Brain microvascular endothelial cell (primary cell): ENCODE measurements at regions not wholly inside any gene's neighbourhood (a gene's known extent, or its start where the extent isn't known, plus 50 kb on each side); places are given as distances from the start of the nearest gene placed in this dataset.

Experiments
- DNase-seq: peaks from one replicate; pipeline ENCODE4 v3.0.0-alpha.2; 2020
- H3K27ac ChIP-seq: fragments of 250-450 bp; sonication (Bioruptor Pico); 2 replicates; pipeline ENCODE4 v1.5.1; 2020; ENCODE audit warnings: mild to moderate bottlenecking, moderate library complexity
- H3K27me3 ChIP-seq: fragments of 250-450 bp; sonication (Bioruptor Pico); replicated peaks from 2 replicates; pipeline ENCODE4 v1.5.1; 2020; ENCODE audit warnings: mild to moderate bottlenecking
- H3K36me3 ChIP-seq: fragments of 250-450 bp; sonication (Bioruptor Pico); replicated peaks from 2 replicates; pipeline ENCODE4 v1.5.1; 2020; ENCODE audit warnings: mild to moderate bottlenecking
- H3K4me3 ChIP-seq: 2 replicates; pipeline ENCODE4 v1.5.1; 2011; ENCODE audit warnings: low read depth, mild to moderate bottlenecking, control low read depth, low read length, moderate library complexity
- in situ Hi-C: cut with HindIII; loops from 2 replicates; pipeline ENCODE4 v1.10.0; 2017; ENCODE audit warnings: low sequenced_read_pairs, low pct_ligation_motif_present
- TF ChIP-seq, protein P1 (sequence below): IDR thresholded peaks from 2 replicates; pipeline ENCODE4 v1.5.1; 2011; ENCODE audit warnings: low read depth, mild to moderate bottlenecking, moderate library complexity, low read length, control low read depth, inconsistent platforms; ENCODE audit errors: missing control alignments

DNA sequence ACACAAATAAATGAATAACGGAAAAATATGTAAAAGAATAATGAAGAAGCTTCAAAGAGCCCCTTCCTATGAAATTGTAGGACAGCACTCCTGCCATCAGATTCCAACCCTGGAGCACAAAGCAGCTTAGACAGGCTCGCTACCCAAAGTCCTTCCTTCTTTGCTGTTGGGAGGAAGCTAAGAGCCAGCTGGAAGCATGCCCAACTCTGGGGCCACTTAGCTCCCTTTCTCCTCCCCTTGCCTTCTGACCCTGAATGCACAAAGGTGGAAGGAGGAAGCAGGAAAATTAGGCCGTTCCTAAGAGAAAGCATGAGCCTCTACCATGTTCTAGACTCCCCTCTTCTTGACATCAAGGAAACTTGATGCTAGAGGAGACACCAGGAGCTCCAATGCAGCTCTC, 700.8 kb downstream of the RNF144A start:
- TF ChIP-seq, protein P1, sequence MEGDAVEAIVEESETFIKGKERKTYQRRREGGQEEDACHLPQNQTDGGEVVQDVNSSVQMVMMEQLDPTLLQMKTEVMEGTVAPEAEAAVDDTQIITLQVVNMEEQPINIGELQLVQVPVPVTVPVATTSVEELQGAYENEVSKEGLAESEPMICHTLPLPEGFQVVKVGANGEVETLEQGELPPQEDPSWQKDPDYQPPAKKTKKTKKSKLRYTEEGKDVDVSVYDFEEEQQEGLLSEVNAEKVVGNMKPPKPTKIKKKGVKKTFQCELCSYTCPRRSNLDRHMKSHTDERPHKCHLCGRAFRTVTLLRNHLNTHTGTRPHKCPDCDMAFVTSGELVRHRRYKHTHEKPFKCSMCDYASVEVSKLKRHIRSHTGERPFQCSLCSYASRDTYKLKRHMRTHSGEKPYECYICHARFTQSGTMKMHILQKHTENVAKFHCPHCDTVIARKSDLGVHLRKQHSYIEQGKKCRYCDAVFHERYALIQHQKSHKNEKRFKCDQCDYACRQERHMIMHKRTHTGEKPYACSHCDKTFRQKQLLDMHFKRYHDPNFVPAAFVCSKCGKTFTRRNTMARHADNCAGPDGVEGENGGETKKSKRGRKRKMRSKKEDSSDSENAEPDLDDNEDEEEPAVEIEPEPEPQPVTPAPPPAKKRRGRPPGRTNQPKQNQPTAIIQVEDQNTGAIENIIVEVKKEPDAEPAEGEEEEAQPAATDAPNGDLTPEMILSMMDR: no peak
- Histone ChIP-seq H3K27me3 (no peaks in the 10 kb centered on the region), H3K27ac (no peak overlapping the region), H3K36me3 (no peaks in the 10 kb centered on the region), H3K4me3 (no peak overlapping the region)
- in situ Hi-C loops: no loop called here
- DNase-seq: no peak

DNA sequence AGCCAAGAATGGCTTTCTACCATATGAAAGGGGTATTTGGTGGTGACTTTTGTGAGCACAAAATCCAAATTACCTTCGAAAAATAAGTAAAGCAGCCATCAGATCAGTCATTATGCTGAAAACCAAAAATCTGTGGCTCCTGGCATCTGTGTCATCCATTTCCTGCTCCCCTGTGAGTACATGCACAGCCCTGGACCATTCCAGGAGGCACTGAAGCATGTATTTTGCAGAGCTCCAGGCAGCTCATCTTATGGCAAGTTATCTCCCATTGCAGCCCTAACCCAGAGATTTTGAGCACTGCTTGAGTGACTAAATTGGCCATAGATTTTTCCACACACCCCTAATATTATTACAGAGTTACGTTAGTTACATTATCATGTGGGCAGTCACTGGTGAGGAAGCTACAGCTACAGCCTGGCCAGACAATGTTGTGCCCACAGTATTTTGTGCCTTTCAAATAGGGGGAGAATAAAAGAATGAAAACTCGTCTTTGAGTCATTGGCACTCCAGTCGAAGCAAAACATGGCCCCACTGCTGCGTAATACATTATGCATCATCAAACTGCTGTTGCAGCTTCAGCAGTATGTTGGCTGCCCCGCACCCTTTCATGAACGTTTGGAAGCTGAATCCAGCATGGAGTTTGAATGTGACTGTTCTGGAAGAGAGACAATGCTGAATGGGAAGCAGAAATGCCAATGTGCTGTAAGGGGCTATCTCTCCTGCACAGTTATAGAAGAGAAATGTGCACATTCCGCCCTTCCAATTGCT, 702.2 kb downstream of the RNF144A start:
- Histone ChIP-seq H3K4me3 (no peak overlapping the region), H3K36me3 (no peaks in the 10 kb centered on the region), H3K27ac (no peak overlapping the region), H3K27me3 (no peaks in the 10 kb centered on the region)
- in situ Hi-C loops: no loop called here
- DNase-seq: peak; percentile 9
- TF ChIP-seq, protein P1: no peak

DNA sequence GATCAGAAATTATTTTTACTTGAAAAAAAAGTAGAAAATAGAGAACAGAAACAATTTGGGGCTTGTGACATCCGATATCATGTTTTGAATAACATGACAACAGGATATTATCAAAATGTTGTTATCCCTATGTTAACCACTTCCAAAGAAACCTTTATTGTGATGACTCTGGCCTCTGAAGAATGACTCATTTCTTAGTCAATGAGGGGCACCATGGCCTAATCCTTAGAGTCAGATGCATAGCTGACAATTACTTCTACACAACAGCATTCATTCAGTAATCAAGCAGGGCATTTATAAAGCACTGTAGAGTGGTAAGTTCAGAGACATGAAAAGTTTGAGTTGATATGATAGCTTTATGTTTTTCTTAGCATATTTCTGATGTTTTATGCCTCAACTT, 703.0 kb downstream of the RNF144A start:
- no peak overlapping the region for H3K4me3 ChIP-seq
- H3K36me3 ChIP-seq: no peaks in the 10 kb centered on the region
- in situ Hi-C loops: no loop called here
- no peaks in the 10 kb centered on the region for H3K27me3 ChIP-seq
- H3K27ac ChIP-seq: no peak overlapping the region
- TF ChIP-seq, protein P1: no peak
- no peak for DNase-seq

DNA sequence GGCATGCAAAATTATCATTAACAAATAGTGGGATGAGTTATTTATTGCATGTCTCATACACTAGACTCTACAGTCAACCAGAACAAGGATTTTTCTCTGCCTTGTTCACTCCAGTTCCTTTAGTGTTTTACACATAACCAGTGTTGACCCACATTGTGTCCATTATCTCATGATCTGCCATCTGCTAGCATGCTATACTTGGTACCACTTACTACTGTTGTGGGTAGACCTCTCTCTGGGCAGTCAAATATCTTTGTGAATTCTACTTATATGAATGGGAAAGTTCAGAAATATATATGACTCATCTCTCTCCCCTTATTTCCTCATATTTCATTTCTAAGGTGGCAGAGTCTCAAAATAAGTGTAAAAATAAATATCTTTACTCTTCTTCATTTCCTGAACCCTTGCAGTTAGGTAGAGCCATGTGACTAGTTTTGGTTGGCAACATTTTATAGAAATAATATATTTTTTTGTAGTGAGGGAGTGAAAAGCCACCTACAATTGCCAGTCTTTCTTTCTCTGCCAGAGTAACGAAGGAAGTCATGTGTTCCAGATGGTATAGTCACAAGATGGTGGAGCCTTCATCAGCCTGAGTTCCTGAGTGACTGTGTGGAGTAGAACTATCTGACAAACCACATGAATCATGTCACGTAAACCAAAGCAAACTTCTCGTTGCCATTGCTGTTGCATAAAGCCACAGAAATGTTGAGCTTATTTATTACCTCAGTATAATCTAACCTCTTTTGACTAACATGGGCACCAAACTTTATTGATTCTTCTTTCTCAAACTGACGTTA, 704.0 kb downstream of the RNF144A start:
- no peak overlapping the region for H3K4me3 ChIP-seq
- TF ChIP-seq, protein P1: no peak
- in situ Hi-C loops: no loop called here
- no peaks in the 10 kb centered on the region for H3K36me3 ChIP-seq
- peak; percentile 9 for DNase-seq
- H3K27me3 ChIP-seq: no peaks in the 10 kb centered on the region
- H3K27ac ChIP-seq: no peak overlapping the region

DNA sequence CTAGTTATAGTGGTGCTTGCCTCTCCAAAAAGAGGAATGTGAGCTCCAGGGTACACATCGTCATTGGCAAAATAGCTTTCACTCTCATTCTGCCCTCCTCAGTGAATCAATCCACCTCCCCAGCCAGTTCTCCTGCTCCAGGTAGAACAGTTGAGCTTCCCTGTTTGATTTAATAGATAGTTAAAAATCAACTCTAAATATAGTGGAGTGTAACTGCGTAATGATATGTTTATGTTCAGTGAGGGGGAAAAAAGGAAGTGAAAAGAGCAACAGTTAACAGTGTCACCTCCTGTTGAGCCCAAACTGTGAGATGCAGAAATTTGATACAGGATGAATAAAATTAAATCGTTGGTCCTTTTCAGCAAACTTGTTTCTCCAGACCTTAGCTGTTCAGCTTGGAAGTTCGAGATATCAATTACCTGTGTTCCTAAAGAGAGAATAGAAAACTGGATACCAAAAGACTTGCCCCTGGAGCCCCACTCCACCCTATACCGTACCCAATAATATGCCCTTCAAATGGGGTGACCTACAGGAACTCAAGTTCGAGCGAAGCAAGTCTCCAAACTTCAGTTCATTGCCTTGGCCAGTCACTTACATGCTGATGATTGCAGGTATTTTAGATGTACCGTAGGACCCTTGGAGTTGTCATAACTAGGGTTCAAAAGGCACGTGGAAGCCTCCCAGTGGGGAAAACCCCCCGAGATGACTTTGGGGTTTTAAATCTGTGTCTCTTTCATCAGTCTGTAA, 708.4 kb downstream of the RNF144A start:
- H3K27me3 ChIP-seq: no peaks in the 10 kb centered on the region
- H3K4me3 ChIP-seq: no peak overlapping the region
- DNase-seq: no peak
- no peak overlapping the region for H3K27ac ChIP-seq
- in situ Hi-C loops: no loop called here
- TF ChIP-seq, protein P1: no peak
- no peaks in the 10 kb centered on the region for H3K36me3 ChIP-seq
